Lower leg skin (tissue), 3 donors: ENCODE measurements at regions not wholly inside any gene's neighbourhood (a gene's known extent, or its start where the extent isn't known, plus 50 kb on each side); places are given as distances from the start of the nearest gene placed in this dataset.
"Not testable (repeated sequence)": the region's sequence is repeated elsewhere in the genome, so short reads cannot be mapped to it uniquely, and the experiment has no call there.

Source experiments
- POLR2A ChIP-seq, 2 donors: fragments of 450-650 bp; IDR thresholded peaks; one replicate each; pipeline ENCODE4 v1.6.1; 2016 to 2017; ENCODE audit warnings: antibody characterized with exemption in 2 of 2, mild to moderate bottlenecking in 1 of 2, moderate library complexity in 1 of 2
- TF ChIP-seq, protein P1 (sequence below), 3 donors: fragments of 450-650 bp; IDR thresholded peaks; one replicate each; pipeline ENCODE4 v1.5.1; 2016; ENCODE audit warnings: antibody characterized with exemption in 3 of 3, mild to moderate bottlenecking in 3 of 3, moderate library complexity in 2 of 3

DNA sequence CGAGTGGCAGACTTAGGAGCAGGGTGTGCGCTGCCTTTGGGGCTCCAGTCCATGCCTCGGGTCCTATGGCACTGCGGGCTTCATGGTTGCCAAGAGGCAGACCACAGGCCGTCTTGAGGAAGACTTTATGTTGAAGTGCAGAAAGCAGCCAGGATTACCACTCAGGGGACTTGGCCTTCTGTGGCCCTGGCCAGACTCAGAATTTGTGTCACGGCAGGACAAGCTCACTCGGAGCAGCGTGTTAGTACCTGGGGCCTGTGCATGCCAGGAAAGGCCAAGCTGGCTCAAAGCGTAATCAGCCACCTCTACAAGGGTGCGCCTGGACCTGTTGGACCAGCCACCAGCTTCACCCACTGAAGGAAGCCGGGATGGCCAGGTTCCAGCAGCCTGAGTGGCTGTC, 68.0 kb downstream of the POTEE start:
- TF ChIP-seq, protein P1, sequence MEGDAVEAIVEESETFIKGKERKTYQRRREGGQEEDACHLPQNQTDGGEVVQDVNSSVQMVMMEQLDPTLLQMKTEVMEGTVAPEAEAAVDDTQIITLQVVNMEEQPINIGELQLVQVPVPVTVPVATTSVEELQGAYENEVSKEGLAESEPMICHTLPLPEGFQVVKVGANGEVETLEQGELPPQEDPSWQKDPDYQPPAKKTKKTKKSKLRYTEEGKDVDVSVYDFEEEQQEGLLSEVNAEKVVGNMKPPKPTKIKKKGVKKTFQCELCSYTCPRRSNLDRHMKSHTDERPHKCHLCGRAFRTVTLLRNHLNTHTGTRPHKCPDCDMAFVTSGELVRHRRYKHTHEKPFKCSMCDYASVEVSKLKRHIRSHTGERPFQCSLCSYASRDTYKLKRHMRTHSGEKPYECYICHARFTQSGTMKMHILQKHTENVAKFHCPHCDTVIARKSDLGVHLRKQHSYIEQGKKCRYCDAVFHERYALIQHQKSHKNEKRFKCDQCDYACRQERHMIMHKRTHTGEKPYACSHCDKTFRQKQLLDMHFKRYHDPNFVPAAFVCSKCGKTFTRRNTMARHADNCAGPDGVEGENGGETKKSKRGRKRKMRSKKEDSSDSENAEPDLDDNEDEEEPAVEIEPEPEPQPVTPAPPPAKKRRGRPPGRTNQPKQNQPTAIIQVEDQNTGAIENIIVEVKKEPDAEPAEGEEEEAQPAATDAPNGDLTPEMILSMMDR (IDR thresholded peaks at IDR 0.05), result not testable (repeated sequence)
- not testable (repeated sequence) for TF ChIP-seq POLR2A (IDR thresholded peaks at IDR 0.05)
